ENCODE measurements at regions not wholly inside any gene's neighbourhood (a gene's known extent, or its start where the extent isn't known, plus 50 kb on each side); places are given as distances from the start of the nearest gene placed in this dataset.

GRCh38 chr12:5264006-5264405 lies 167.9 kb upstream of the NTF3 start:
- TF ChIP-seq CTCF (tag by site-specific recombination; IDR thresholded peaks at IDR 0.05) (no peak), ZNF792 (tag by site-specific recombination; IDR thresholded peaks at IDR 0.05) (no peak), REST (tag by site-specific recombination; IDR thresholded peaks at IDR 0.05) (no peak), OSR2 (tag by site-specific recombination; IDR thresholded peaks at IDR 0.05) (no peak), ZNF121 (tag by site-specific recombination; IDR thresholded peaks at IDR 0.05) (no peak), ZSCAN23 (tag by site-specific recombination; IDR thresholded peaks at IDR 0.05) (no peak)
